MM.1S (cell line): ENCODE measurements at regions not wholly inside any gene's neighbourhood (a gene's known extent, or its start where the extent isn't known, plus 50 kb on each side); places are given as distances from the start of the nearest gene placed in this dataset.

ENCODE experiments used
- DNase-seq: peaks from one replicate; pipeline ENCODE4 v3.0.0-alpha.2; 2015
- H2AFZ ChIP-seq: fragments of 300-600 bp; sonication (generic); 2 replicates; pipeline ENCODE4 v1.6.0; 2016; ENCODE audit warnings: antibody characterized with exemption, low read length
- H3F3A ChIP-seq: fragments of 300-600 bp; sonication (generic); 2 replicates; pipeline ENCODE4 v1.6.1; 2016; ENCODE audit warnings: mild to moderate bottlenecking, antibody characterized with exemption, low read length, moderate library complexity, mixed read lengths; ENCODE audit not compliant: insufficient read depth
- H3K27ac ChIP-seq: fragments of 300-600 bp; sonication (generic); 2 replicates; pipeline ENCODE4 v1.5.1; 2016; ENCODE audit warnings: mild to moderate bottlenecking, low read length
- H3K27me3 ChIP-seq: fragments of 300-600 bp; sonication (generic); replicated peaks from 2 replicates; pipeline ENCODE4 v1.6.0; 2016; ENCODE audit warnings: low read length; ENCODE audit not compliant: insufficient read depth
- H3K36me3 ChIP-seq: fragments of 300-600 bp; sonication (generic); replicated peaks from 2 replicates; pipeline ENCODE4 v1.6.1; 2016; ENCODE audit warnings: mild to moderate bottlenecking, low read length, mixed read lengths; ENCODE audit not compliant: insufficient read depth
- H3K4me1 ChIP-seq: fragments of 300-600 bp; sonication (generic); 2 replicates; pipeline ENCODE4 v1.6.1; 2016; ENCODE audit warnings: low read length, mixed read lengths
- H3K4me2 ChIP-seq: fragments of 300-600 bp; sonication (generic); 2 replicates; pipeline ENCODE4 v1.6.0; 2016; ENCODE audit warnings: low read depth, low read length
- H3K4me3 ChIP-seq: fragments of 300-600 bp; sonication (generic); 2 replicates; pipeline ENCODE4 v1.5.1; 2016; ENCODE audit warnings: low read length, mixed read lengths
- H3K79me2 ChIP-seq: fragments of 300-600 bp; sonication (generic); 2 replicates; pipeline ENCODE4 v1.6.1; 2016; ENCODE audit warnings: mixed run types, low read length, mixed read lengths
- H3K9ac ChIP-seq: fragments of 300-600 bp; sonication (generic); 2 replicates; pipeline ENCODE4 v1.6.1; 2016; ENCODE audit warnings: low read length, mixed read lengths
- H3K9me2 ChIP-seq: fragments of 300-600 bp; sonication (generic); replicated peaks from 2 replicates; pipeline ENCODE4 v1.6.1; 2016; ENCODE audit warnings: mild to moderate bottlenecking, low read length, mixed read lengths; ENCODE audit not compliant: insufficient read depth
- H3K9me3 ChIP-seq: fragments of 300-600 bp; sonication (generic); replicated peaks from 2 replicates; pipeline ENCODE4 v1.6.1; 2016; ENCODE audit warnings: mild to moderate bottlenecking, low read length, mixed read lengths; ENCODE audit not compliant: insufficient read depth
- H4K20me1 ChIP-seq: fragments of 300-600 bp; sonication (generic); 2 replicates; pipeline ENCODE4 v1.6.1; 2016; ENCODE audit warnings: mild to moderate bottlenecking, low read length, moderate library complexity, mixed read lengths; ENCODE audit not compliant: insufficient read depth
- CTCF ChIP-seq: fragments of 300-600 bp; sonication (generic); IDR thresholded peaks from 2 replicates; pipeline ENCODE4 v1.5.1; 2016; ENCODE audit warnings: antibody characterized with exemption, low read length, mixed read lengths
- EZH2 ChIP-seq: fragments of 300-600 bp; sonication (generic); optimal IDR thresholded peaks from 2 replicates; pipeline ENCODE3; 2017; ENCODE audit warnings: low read depth, mild to moderate bottlenecking, antibody characterized with exemption, low read length, mixed read lengths
- EZH2phosphoT487 ChIP-seq: fragments of 300-600 bp; sonication (generic); IDR thresholded peaks from 2 replicates; pipeline ENCODE4 v1.6.1; 2018; ENCODE audit warnings: antibody characterized with exemption, low read length

- Histone ChIP-seq H3K4me1 (no peaks in the 10 kb centered on the region), H3K27me3 (no peaks in the 10 kb centered on the region), H3F3A (no peaks in the 10 kb centered on the region), H2AFZ (no peak overlapping the region), H3K4me2 (no peak overlapping the region), H3K9me2 (no peaks in the 10 kb centered on the region), H3K9me3 (no peaks in the 10 kb centered on the region), H3K4me3 (no peak overlapping the region), H3K9ac (no peak overlapping the region), H4K20me1 (no peaks in the 10 kb centered on the region), H3K79me2 (no peaks in the 10 kb centered on the region), H3K36me3 (no peaks in the 10 kb centered on the region), H3K27ac (no peak overlapping the region)
- no peak for TF ChIP-seq EZH2phosphoT487
- TF ChIP-seq EZH2 = no peak
- no peak for TF ChIP-seq CTCF
- no peak for DNase-seq
Measured at GRCh38 chr13:99721606-99722337, 220.5 kb downstream of the TM9SF2 start.

- Histone ChIP-seq H3K36me3 (no peaks in the 10 kb centered on the region), H3K4me2 (no peak overlapping the region), H3K4me1 (no peaks in the 10 kb centered on the region), H3K9me2 (no peaks in the 10 kb centered on the region), H4K20me1 (no peaks in the 10 kb centered on the region), H3K27ac (no peak overlapping the region), H3F3A (no peaks in the 10 kb centered on the region), H3K79me2 (no peaks in the 10 kb centered on the region), H3K9ac (no peak overlapping the region), H3K9me3 (no peaks in the 10 kb centered on the region), H3K4me3 (no peak overlapping the region), H2AFZ (no peak overlapping the region), H3K27me3 (no peaks in the 10 kb centered on the region)
- DNase-seq = no peak
- TF ChIP-seq EZH2 (no peak), CTCF (no peak), EZH2phosphoT487 (no peak)
Measured at GRCh38 chr13:99717959-99718674, 216.8 kb downstream of the TM9SF2 start.

GRCh38 chr13:99709134-99709533 lies 207.9 kb downstream of the TM9SF2 start:
- no peak for TF ChIP-seq EZH2
- no peak for TF ChIP-seq CTCF
- TF ChIP-seq EZH2phosphoT487 = no peak
- no peak for DNase-seq
- Histone ChIP-seq H3F3A (no peaks in the 10 kb centered on the region), H3K9ac (no peak overlapping the region), H3K27ac (no peak overlapping the region), H3K9me2 (no peaks in the 10 kb centered on the region), H3K36me3 (no peaks in the 10 kb centered on the region), H4K20me1 (no peaks in the 10 kb centered on the region), H3K27me3 (no peaks in the 10 kb centered on the region), H3K4me1 (no peaks in the 10 kb centered on the region), H3K79me2 (no peaks in the 10 kb centered on the region), H2AFZ (no peak overlapping the region), H3K4me2 (no peak overlapping the region), H3K9me3 (no peaks in the 10 kb centered on the region), H3K4me3 (no peak overlapping the region)
